ENCODE measurements at regions not wholly inside any gene's neighbourhood (a gene's known extent, or its start where the extent isn't known, plus 50 kb on each side); places are given as distances from the start of the nearest gene placed in this dataset.

DNA sequence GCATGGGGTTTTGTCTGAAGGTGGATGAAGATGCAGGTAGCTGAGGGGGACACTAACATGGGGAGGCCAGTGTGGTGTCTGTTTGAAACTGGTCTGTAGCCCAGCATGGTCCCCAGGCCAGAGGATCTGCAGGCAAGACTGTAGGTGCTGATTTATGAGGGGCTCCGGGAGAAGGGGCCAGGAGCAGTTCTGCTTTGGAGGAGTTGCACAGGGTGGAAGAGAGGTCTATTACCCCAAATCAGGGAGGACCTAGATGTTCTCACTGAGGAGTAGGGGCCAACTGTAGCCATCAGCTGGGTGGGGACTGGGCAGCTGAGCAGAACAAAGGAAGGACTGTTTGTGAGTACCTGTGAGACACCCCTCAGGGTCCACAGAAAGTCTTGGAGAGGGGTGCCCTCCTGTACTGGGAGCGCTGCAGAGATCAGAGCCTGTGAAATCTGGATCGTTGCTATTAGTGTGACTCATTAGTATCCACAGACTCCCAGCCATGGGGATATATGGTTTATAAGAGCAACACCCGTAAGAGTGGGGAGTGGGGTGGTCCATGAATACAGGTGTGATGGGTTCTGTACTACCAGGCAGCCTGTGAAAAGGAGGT lies 64.3 kb upstream of the IRF2BP2 start:
- TF ChIP-seq SMC3 (IDR thresholded peaks at IDR 0.05; ENCODE audit: low read depth, low read length), result no peak
- TF ChIP-seq, protein P1, sequence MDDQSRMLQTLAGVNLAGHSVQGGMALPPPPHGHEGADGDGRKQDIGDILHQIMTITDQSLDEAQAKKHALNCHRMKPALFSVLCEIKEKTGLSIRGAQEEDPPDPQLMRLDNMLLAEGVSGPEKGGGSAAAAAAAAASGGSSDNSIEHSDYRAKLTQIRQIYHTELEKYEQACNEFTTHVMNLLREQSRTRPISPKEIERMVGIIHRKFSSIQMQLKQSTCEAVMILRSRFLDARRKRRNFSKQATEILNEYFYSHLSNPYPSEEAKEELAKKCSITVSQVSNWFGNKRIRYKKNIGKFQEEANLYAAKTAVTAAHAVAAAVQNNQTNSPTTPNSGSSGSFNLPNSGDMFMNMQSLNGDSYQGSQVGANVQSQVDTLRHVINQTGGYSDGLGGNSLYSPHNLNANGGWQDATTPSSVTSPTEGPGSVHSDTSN (IDR thresholded peaks at IDR 0.05), result no peak
- TF ChIP-seq POLR2AphosphoS5 (IDR thresholded peaks at IDR 0.05; ENCODE audit: low read depth, low read length), result no peak
- no peak for TF ChIP-seq CTCF (IDR thresholded peaks at IDR 0.05)
- TF ChIP-seq, protein P2, sequence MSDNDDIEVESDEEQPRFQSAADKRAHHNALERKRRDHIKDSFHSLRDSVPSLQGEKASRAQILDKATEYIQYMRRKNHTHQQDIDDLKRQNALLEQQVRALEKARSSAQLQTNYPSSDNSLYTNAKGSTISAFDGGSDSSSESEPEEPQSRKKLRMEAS (IDR thresholded peaks at IDR 0.05; ENCODE audit: low read depth), result no peak
- TF ChIP-seq ZBTB33 (IDR thresholded peaks at IDR 0.05; ENCODE audit: borderline replicate concordance, low read depth), result no peak
- TF ChIP-seq TEAD4 (IDR thresholded peaks at IDR 0.05; ENCODE audit: borderline replicate concordance, insufficient read depth), result no peak
- no peak for TF ChIP-seq TAF1 (IDR thresholded peaks at IDR 0.05; ENCODE audit: borderline replicate concordance, low read depth, low read length)
- no peak for TF ChIP-seq EP300 (IDR thresholded peaks at IDR 0.05; ENCODE audit: borderline replicate concordance in 1 of 2, low read depth in 1 of 2, low read length in 1 of 2)

Data from SK-N-SH (cell line).